Smooth muscle cell (in vitro differentiated cells): ENCODE measurements at regions not wholly inside any gene's neighbourhood (a gene's known extent, or its start where the extent isn't known, plus 50 kb on each side); places are given as distances from the start of the nearest gene placed in this dataset.

Experiments
- DNase-seq: peaks from one replicate; lab custom pipeline; 2025; ENCODE audit not compliant: unreplicated experiment; lab: John Stamatoyannopoulos, UW
- H2AFZ ChIP-seq: fragments of 200-600 bp; sonication (generic); 2 replicates; pipeline ENCODE4 v1.6.0; 2016; ENCODE audit warnings: antibody characterized with exemption, low read depth, mild to moderate bottlenecking
- H3F3A ChIP-seq: fragments of 200-600 bp; sonication (generic); 2 replicates; pipeline ENCODE4 v1.6.0; 2017; ENCODE audit warnings: antibody characterized with exemption, low read depth
- H3K27ac ChIP-seq: fragments of 200-600 bp; sonication (generic); 2 replicates; pipeline ENCODE4 v1.5.1; 2016; ENCODE audit warnings: low read depth, mild to moderate bottlenecking
- H3K27me3 ChIP-seq: fragments of 200-600 bp; sonication (generic); 2 replicates; pipeline ENCODE4 v1.6.1; 2016; ENCODE audit warnings: low read depth, mild to moderate bottlenecking
- H3K36me3 ChIP-seq: fragments of 200-600 bp; sonication (generic); 2 replicates; pipeline ENCODE4 v1.5.1; 2016; ENCODE audit warnings: low read depth
- H3K4me1 ChIP-seq: fragments of 200-600 bp; sonication (generic); 2 replicates; pipeline ENCODE4 v1.5.1; 2016; ENCODE audit warnings: low read depth
- H3K4me2 ChIP-seq: fragments of 200-600 bp; sonication (generic); 2 replicates; pipeline ENCODE4 v1.6.0; 2016; ENCODE audit warnings: mild to moderate bottlenecking
- H3K4me3 ChIP-seq: fragments of 200-600 bp; sonication (generic); 2 replicates; pipeline ENCODE4 v1.5.1; 2016; ENCODE audit warnings: mild to moderate bottlenecking
- H3K79me2 ChIP-seq: fragments of 200-600 bp; sonication (generic); 2 replicates; pipeline ENCODE4 v1.6.0; 2016; ENCODE audit warnings: low read depth, mild to moderate bottlenecking
- H3K9ac ChIP-seq: fragments of 200-600 bp; sonication (generic); 2 replicates; pipeline ENCODE4 v1.6.0; 2016; ENCODE audit warnings: low read depth
- H3K9me3 ChIP-seq: fragments of 200-600 bp; sonication (generic); replicated peaks from 2 replicates; pipeline ENCODE4 v1.5.1; 2016; ENCODE audit warnings: low read depth
- H4K20me1 ChIP-seq: fragments of 200-600 bp; sonication (generic); 2 replicates; pipeline ENCODE4 v1.6.0; 2016; ENCODE audit warnings: low read depth
- CTCF ChIP-seq: fragments of 200-600 bp; sonication (generic); IDR thresholded peaks from 2 replicates; pipeline ENCODE4 v1.5.1; 2017; ENCODE audit warnings: borderline replicate concordance, mild to moderate bottlenecking, antibody characterized with exemption; ENCODE audit not compliant: insufficient read depth, poor library complexity, severe bottlenecking
- WGBS: methylation state at CpG from one replicate; pipeline ENCODE4 v1.1.7; 2016; ENCODE audit warnings: low lambda C conversion rate; 5-methylcytosine and 5-hydroxymethylcytosine counted together

DNA sequence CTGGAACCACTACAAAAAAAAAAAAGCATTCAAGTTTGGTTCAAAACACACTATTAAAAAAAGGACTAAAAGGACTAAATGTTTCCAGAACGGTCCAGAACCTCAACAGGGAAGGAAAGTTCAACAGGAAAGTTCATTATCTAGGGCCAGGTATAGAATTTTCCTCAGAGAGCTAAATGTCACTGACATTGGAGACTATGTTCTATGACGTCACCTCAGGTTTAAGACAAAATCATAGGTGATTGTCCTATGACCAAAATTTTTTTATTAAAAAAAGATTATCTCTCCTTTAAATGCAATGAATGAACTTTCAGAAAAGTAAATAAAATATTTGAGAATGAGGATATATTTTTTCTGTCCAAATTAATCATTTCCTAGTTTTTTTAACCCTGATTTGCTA lies 746.7 kb upstream of the USP15 start:
- no peaks in the 10 kb centered on the region for H3K36me3 ChIP-seq
- WGBS: 92% methylated on average over 2 of the region's 2 CpGs
- no peak for TF ChIP-seq CTCF

DNA sequence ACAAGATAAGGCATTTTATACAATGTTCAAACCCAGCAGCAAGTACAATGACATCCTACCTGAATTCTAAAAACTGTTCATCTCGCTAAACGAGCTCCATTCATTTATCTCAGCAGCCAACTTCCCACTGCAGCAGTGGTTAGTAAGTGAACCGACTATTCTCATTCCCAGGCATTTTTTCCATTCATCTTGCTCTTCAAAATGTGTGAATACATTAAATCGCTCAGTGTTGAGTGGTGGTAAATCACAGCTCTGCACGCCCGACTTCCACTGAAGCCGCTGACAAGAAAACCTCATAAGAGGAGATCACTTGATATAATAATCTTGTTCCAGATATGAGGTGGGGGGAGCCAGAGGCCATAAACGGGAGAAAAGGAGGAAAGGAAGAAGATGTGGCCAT lies 746.2 kb upstream of the USP15 start:
- Histone ChIP-seq H3K9ac (no peak overlapping the region), H3K4me1 (peaks cover 3% of the 10 kb centered on the region), H3K36me3 (no peaks in the 10 kb centered on the region), H3K79me2 (no peaks in the 10 kb centered on the region), H3K27ac (no peak overlapping the region), H3K9me3 (no peaks in the 10 kb centered on the region), H3K4me3 (no peak overlapping the region), H3K27me3 (peaks cover 7% of the 10 kb centered on the region), H3K4me2 (no peak overlapping the region), H4K20me1 (no peaks in the 10 kb centered on the region), H3F3A (no peaks in the 10 kb centered on the region), H2AFZ (no peak overlapping the region)
- no peak for TF ChIP-seq CTCF
- 49% methylated on average over 8 of the region's 8 CpGs for WGBS
- DNase-seq: no peak

More for the DNA sequence above, 746.7 kb upstream of the USP15 start:
- no peak overlapping the region for H2AFZ ChIP-seq
- no peaks in the 10 kb centered on the region for H4K20me1 ChIP-seq
- peaks cover 7% of the 10 kb centered on the region for H3K27me3 ChIP-seq
- H3K4me2 ChIP-seq: no peak overlapping the region
- no peaks in the 10 kb centered on the region for H3K9me3 ChIP-seq
- no peak overlapping the region for H3K9ac ChIP-seq
- H3K4me3 ChIP-seq: no peak overlapping the region
- peaks cover 3% of the 10 kb centered on the region for H3K4me1 ChIP-seq
- no peaks in the 10 kb centered on the region for H3F3A ChIP-seq
- no peak for DNase-seq
- H3K79me2 ChIP-seq: no peaks in the 10 kb centered on the region
- H3K27ac ChIP-seq: no peak overlapping the region

DNA sequence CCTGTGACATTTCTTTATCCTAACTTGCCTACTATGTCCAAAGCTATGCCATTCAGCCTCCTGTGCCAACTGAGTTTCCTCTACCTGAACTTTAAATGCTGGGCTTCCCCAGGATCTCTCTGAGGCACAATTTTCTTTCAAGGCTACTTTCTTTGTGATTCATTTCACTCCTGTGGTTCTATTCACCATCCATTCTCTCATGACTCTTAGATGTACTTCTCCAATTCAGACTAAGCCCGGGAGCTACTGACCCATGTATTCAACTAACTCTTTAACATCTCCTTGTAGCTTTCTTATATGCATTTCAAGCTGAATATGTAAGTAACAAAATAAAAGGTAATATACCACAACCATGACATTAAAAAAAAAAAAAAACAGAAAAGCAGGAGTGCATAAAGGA lies 738.9 kb upstream of the USP15 start:
- no peak for TF ChIP-seq CTCF
- Histone ChIP-seq H3K4me3 (no peak overlapping the region), H3K4me1 (no peaks in the 10 kb centered on the region), H3K79me2 (no peaks in the 10 kb centered on the region), H3K4me2 (no peak overlapping the region), H3F3A (no peaks in the 10 kb centered on the region), H3K36me3 (no peaks in the 10 kb centered on the region), H4K20me1 (no peaks in the 10 kb centered on the region), H2AFZ (no peak overlapping the region), H3K27ac (no peak overlapping the region), H3K9ac (no peak overlapping the region), H3K9me3 (no peaks in the 10 kb centered on the region), H3K27me3 (peaks cover 3% of the 10 kb centered on the region)
- WGBS: 63% methylated on average over 1 of the region's 1 CpG
- no peak for DNase-seq

DNA sequence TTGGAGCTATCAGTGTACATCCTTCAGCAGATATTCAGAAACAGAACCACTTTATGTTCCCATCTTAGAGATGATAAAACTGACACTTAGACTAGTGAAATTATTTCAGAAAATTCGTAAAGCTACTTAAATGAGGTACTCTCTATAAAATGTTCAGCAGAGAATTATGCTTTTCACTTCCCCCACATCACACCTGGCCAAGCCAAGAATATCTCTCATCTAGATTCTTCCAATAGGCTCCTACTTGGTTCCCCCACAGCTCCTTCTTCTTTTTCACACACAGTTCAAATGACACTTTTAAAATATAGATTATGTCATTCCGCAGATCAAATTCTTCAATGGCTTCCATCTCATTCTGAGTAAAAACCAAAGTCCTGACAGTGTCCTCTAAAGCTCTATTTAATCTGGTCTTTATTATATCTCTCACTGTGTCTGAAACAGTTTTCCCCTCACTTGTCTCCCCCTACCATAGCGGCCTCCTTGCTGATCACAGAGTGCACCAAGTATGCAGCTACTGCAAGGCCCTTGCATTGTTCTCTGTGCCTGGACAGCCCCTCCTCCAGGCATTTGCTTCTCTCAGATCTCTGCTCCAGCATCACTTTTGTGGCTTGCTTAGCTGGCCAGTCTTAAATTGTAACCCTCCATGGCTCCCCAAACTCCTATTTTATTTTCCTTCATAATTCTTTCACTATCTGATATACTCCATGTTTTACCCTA lies 736.8 kb upstream of the USP15 start:
- Histone ChIP-seq H3K36me3 (no peaks in the 10 kb centered on the region), H3K4me2 (no peak overlapping the region), H3K4me1 (no peaks in the 10 kb centered on the region), H3K79me2 (no peaks in the 10 kb centered on the region), H4K20me1 (no peaks in the 10 kb centered on the region), H3K9ac (no peak overlapping the region), H2AFZ (no peak overlapping the region), H3K4me3 (no peak overlapping the region), H3F3A (no peaks in the 10 kb centered on the region), H3K27ac (no peak overlapping the region), H3K9me3 (no peaks in the 10 kb centered on the region), H3K27me3 (peaks cover 3% of the 10 kb centered on the region)
- TF ChIP-seq CTCF: no peak
- 83% methylated on average over 3 of the region's 3 CpGs for WGBS
- no peak for DNase-seq
